UCSD-AML1 (cell line): ENCODE measurements at regions not wholly inside any gene's neighbourhood (a gene's known extent, or its start where the extent isn't known, plus 50 kb on each side); places are given as distances from the start of the nearest gene placed in this dataset.

Source experiments
- DNase-seq: peaks from one replicate; lab custom pipeline; 2025; ENCODE audit not compliant: unreplicated experiment; lab: John Stamatoyannopoulos, UW

DNA sequence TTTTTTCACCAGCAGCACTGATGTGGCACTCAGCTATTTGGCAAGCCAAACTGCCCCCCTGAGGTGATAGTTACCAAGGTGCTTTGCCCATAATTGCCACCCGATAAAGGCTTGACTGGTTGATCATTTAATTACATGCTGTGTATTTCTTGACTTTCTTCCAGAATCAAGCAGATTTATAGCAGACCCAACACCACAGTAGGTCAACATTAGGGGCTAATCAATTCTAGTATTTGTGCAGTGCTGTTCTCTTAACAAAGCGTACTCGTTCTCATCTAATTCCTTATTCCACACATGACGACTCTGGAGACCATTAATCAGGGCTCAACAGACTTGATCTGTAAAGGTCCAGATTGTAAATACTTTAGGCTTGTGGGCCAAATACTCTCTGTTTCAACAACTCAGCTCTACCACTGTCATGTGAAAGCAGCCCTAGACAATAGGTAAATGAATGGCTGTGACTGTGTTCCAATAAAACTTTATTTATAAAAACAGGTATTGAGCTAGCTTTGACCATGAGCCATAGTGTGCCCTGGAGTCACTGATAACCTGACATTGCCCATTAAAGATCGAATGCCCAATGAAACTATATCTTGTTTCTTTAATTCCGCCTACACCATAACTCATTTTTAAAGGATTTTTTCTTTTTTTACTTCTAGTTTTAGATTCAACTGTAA, 119.1 kb upstream of the TMC3 start:
- DNase-seq, result no peak

DNA sequence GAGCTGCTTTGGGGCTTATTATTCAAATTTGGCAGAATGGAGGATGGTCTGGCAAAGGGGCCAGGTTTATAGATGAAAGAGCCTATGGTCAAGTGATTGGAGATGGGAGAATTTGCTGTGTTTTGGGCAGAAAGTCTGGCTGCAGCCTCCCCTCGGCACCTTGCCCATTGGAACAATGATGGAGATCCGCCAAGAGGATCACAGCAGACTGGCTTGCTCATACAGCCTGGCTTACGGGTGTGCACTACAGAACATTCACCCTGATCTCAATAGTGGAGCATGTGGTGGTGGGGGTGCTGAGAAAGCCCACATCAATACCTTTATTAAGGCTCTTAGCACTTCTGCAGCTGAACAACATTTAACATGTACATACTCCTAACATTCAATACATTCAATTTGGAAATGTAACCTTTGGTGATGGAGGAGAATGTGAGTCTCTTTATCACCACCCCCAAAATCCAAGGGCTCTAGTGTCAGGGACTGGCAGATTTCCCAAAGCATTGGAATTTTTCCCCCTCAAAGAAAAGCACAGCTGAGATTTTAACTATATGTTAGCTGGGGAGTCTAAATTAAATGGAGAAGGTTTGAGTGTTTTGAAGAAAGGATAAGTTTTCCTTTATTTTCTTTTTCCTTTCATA, 118.4 kb upstream of the TMC3 start:
- DNase-seq, result no peak

DNA sequence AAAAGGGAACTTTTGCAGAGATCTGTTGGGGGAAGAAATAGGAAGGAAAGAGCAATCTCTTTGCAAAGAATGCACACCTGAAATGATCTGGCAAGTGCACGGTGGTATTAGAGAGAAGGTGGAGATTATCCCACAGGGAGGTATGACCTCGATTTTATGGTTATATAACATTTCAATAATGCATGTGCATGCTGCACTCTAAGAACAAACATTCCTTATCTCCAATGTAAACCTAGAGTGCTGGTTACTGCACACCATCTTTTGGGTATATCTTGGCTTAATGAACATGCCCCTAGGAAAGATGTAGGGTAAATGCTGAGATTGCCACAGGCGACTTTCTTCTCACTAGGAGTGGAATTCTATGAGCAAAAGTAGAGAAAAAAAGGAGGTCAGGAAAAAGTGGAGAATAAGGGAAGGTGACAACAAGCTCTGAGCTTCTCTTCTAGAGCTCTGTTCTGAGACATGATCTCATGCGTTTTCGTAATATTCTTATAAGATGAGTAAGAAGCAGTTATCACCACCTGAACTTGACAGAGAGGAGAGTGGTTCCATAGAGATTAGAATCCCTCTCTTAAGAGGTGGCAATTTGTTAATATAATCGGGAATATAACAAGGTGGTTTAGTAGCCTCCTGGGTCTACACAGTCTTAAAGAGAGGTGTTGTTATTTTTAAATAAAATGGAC, 117.5 kb upstream of the TMC3 start:
- no peak for DNase-seq

DNA sequence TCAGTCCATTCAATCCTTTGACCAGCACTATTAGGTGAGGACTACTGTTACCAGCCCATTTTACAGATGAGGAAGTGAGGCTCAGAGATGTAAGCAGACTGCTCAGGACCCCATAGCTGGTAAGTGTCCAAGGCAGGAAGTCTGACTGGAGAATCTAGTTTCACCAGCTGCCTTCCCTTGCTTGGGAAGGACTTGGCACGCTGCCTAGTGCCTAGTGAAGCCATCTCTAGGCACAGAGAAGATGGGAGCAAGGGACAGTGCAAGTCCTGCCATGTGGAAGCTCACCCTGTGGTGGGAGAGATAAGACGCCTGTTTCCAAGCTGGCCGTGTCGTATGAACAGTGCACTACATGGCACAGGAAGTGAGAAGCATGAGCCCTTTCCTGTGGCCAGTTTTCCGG, 111.8 kb upstream of the TMC3 start:
- DNase-seq, result peak; percentile 34

DNA sequence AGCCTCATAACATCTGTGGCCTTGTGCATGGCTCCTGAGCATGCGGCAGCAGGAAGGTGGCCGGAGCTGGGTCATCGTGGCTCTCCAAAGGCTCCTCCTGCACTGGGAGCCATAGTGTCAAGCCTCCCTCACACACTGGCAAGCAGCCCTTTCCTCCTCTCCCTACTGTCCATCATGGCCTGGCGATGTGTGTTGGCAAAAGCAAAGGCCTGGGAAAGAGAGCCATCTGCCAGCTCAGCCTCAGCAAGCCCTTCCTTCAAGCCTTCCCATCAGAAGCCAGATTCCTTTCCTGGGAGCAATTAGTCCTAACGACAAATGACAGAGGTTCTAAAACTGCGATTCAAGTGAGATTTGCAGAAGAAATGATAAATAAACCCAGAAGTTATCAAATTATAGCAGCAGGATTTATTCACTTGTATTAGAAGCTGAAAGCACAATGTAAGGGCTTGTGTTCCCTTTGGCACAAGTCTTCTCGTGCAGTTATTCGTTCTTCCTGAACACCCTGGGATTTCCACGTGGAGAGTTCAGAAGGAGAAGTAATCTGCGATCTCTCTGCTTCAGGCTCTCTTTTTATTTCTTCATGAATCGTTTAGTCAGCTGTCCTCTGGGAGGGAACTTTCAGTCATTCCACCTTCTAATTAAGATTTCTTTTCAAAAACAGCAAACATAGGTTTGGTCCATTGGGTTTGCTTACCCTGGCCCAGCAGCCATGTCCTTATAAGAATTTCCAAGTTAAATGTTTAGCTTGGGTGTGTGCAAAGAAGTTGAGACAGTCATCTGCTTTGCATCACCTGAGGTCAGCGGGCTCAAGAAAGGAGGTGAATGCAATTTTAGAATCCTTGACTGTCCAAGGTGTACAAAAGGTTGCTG, 110.3 kb upstream of the TMC3 start:
- no peak for DNase-seq

GRCh38 chr15:81483496-81483895, 109.5 kb upstream of the TMC3 start:
- DNase-seq, result no peak

- DNase-seq, result no peak
Measured at GRCh38 chr15:81481346-81481745, 107.3 kb upstream of the TMC3 start.

DNA sequence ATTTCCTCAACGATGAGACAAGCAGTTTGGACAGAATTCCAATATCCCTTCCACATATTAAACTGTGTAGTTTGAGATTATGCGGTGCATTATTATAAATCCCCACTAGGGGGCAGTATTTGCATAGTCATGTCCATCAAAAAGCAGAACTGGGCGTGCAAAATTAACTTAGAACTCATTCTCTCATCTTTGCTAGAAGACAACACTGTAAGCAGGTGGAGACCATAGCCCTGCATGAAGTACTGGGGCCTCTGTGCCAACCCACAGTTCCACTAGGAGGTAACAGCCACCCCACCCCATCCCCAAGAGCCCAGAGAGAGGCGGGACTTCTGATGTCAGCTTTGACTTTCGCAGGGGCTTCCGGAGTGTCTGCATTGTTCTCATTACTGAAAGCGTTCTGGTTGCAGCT, 106.6 kb upstream of the TMC3 start:
- peak; percentile 27 for DNase-seq

DNA sequence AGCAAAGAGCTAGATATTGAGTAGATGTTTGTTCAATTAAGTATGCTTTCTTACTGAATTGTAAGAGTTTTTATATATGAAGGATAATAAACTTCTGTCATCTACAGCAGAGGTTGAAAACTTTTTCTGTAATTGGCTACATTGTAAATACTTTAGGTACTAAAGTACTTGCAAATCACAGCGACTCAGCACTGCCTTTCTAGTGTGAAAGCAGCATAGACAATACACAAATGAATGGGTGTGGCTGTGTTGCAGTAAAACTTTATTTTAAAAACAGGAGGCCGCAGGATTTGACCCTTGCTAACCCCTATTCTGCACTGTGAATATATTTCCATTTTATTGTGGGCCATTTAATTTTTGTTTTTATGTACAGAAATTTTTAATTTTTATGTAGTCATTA, 104.3 kb upstream of the TMC3 start:
- no peak for DNase-seq

GRCh38 chr15:81475926-81476325, 101.9 kb upstream of the TMC3 start:
- DNase-seq, result no peak

GRCh38 chr15:81475471-81475870, 101.5 kb upstream of the TMC3 start:
- DNase-seq, result no peak

- DNase-seq, result no peak
Measured at GRCh38 chr15:81473946-81474345, 99.9 kb upstream of the TMC3 start.

GRCh38 chr15:81473177-81473576, 99.2 kb upstream of the TMC3 start:
- DNase-seq, result no peak

GRCh38 chr15:81471151-81471550, 97.1 kb upstream of the TMC3 start:
- DNase-seq, result no peak

GRCh38 chr15:81469154-81469553, 95.1 kb upstream of the TMC3 start:
- no peak for DNase-seq

GRCh38 chr15:81466741-81467140, 92.7 kb upstream of the TMC3 start:
- DNase-seq, result no peak

DNA sequence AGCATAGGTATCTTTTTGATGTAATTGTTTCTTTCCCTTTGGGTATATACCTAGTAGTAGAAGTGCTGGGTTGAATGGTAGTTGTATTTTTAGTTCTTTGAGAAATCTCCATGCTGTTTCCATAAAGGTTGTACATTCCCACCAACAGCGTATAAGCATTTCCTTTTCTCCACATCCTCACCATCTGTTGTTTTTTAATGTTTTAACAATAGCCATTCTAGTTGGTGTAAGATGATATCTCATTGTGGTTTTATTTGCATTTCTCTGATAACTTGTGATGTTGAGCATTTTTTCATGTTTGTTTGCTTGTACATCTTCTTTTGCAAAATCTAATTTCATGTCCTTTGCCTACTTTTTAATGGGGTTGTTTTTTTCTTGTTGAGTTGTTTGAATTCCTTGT, 80.0 kb upstream of the TMC3 start:
- DNase-seq, result no peak

GRCh38 chr15:81450721-81451120, 76.7 kb upstream of the TMC3 start:
- DNase-seq, result no peak

DNA sequence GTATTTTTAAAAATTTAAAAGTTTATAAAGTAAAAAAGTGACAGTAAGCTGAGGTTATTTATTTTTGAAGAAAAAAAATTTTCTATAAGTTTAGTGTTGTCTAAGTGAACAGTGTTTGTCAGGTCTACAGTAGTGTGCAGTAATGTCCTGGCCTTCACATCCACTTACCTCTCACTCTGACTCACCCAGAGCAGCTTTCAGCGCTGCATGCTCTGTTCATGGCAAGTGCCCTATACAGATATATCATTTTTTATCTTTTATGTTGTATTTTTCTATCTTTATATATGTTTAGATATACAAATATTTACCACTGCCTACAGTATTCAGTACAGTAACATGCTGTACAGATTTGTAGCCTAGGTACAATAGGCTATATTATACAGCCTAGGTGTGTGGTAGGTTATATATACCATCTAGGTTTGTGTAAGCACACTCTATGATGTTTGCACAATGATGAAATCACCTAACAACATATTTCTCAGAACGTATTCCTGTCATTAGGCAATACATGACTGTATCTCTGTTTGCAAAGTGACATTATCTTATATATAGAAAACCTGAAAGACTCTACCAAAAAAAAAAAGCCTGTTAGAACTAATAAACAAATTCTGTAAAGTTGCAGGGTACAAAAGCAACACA, 75.9 kb upstream of the TMC3 start:
- DNase-seq, result no peak

GRCh38 chr15:81443040-81443820, 69.2 kb upstream of the TMC3 start:
- no peak for DNase-seq
